CD4-positive, CD25-positive, alpha-beta regulatory T cell (primary cell): ENCODE measurements at regions not wholly inside any gene's neighbourhood (a gene's known extent, or its start where the extent isn't known, plus 50 kb on each side); places are given as distances from the start of the nearest gene placed in this dataset.

ENCODE experiments used
- ATAC-seq, 2 donors: fragments of 150-1000 bp; cut with Tn5 transposase; one replicate each; pipeline ENCODE4 v1.10.0; 2021; ENCODE audit warnings: low read depth in 2 of 2, moderate number of reproducible peaks in 2 of 2, moderate library complexity in 1 of 2
- DNase-seq, 3 donors: peaks; one replicate each; pipeline versions ENCODE4 v3.0.0 to v3.0.0-alpha.2; 2012 to 2022; ENCODE audit warnings: mixed read lengths in 1 of 3
- H3K27ac ChIP-seq: one replicate; pipeline ENCODE4 v1.7.0; 2013; ENCODE audit warnings: mild to moderate bottlenecking, low read length; ENCODE audit not compliant: insufficient read depth, poor library complexity, severe bottlenecking
- H3K27me3 ChIP-seq: one replicate; pipeline ENCODE4 v1.7.0; 2013; ENCODE audit warnings: low read length; ENCODE audit not compliant: control insufficient read depth, insufficient read depth
- H3K36me3 ChIP-seq: one replicate; pipeline ENCODE4 v1.7.0; 2013; ENCODE audit warnings: mild to moderate bottlenecking, low read length, moderate library complexity; ENCODE audit not compliant: control insufficient read depth, insufficient read depth
- H3K4me1 ChIP-seq: 2 replicates; pipeline ENCODE4 v1.7.0; 2013; ENCODE audit warnings: mild to moderate bottlenecking, low read length; ENCODE audit not compliant: insufficient read depth, control insufficient read depth, poor library complexity, severe bottlenecking
- H3K4me3 ChIP-seq: one replicate; pipeline ENCODE4 v1.7.0; 2013; ENCODE audit warnings: low read depth, mild to moderate bottlenecking, low read length, moderate library complexity
- H3K9me3 ChIP-seq, 2 experiments: 1 replicate in 1 of 2; 2 replicates in 1 of 2; pipeline ENCODE4 v1.7.0; 2013; ENCODE audit warnings: low read length in 2 of 2, mild to moderate bottlenecking in 1 of 2, moderate library complexity in 1 of 2; ENCODE audit not compliant: control insufficient read depth in 2 of 2
- H3K27ac Mint-ChIP-seq, 3 donors: one replicate each; pipeline ENCODE4 v1.8.0; 2020 to 2022; ENCODE audit warnings: mild to moderate bottlenecking in 3 of 3, mixed read lengths in 3 of 3, moderate library complexity in 2 of 3
- H3K27me3 Mint-ChIP-seq: one replicate; pipeline ENCODE4 v1.8.0; 2022; ENCODE audit warnings: mild to moderate bottlenecking, mixed read lengths
- H3K36me3 Mint-ChIP-seq: one replicate; pipeline ENCODE4 v1.8.0; 2020; ENCODE audit warnings: mixed read lengths
- H3K4me1 Mint-ChIP-seq, 4 donors: one replicate each; pipeline ENCODE4 v1.8.0; 2020 to 2022; ENCODE audit warnings: mixed read lengths in 4 of 4, mild to moderate bottlenecking in 1 of 4
- H3K4me3 Mint-ChIP-seq, 4 donors: one replicate each; pipeline ENCODE4 v1.8.0; 2020 to 2022; ENCODE audit warnings: mild to moderate bottlenecking in 4 of 4, mixed read lengths in 4 of 4, moderate library complexity in 3 of 4
- H3K9me3 Mint-ChIP-seq, 7 donors: one replicate each; pipeline ENCODE4 v1.8.0; 2020 to 2022; ENCODE audit warnings: mixed read lengths in 7 of 7, mild to moderate bottlenecking in 3 of 7, moderate library complexity in 2 of 7

DNA sequence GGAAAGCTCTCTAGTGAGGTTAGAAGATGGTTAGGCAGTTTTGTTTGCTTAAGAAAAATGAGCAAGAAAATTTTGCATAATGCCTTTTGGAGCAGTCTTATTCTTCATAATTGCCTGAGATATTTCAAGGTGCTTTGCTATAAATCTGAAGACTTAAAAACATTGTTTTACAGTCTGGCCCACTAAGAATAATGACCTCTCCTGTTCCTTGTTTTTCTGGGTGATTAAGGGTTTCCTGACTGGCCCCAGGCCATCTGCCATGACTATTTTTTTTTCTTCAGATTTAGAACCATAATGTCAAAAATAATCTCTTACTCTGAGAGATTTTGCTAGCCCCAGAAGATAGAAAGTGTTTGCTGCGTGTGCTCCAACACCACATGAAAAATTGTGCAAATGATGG, 72.3 kb upstream of the CENPW start:
- Mint-ChIP-seq H3K27me3 (no peaks in the 10 kb centered on the region), H3K9me3 (peaks cover 0 to 6% (median 0%) of the 10 kb centered on the region in 7 donors), H3K4me1 (peaks cover 0 to 5% (median 0%) of the 10 kb centered on the region in 4 donors), H3K4me3 (no peak overlapping the region), H3K27ac (no peak overlapping the region), H3K36me3 (no peaks in the 10 kb centered on the region)
- Histone ChIP-seq H3K27ac (no peak overlapping the region), H3K36me3 (no peaks in the 10 kb centered on the region), H3K9me3 (no peaks in the 10 kb centered on the region), H3K4me1 (no peaks in the 10 kb centered on the region), H3K27me3 (no peaks in the 10 kb centered on the region), H3K4me3 (no peak overlapping the region)
- no peak for DNase-seq
- ATAC-seq, result no peak

DNA sequence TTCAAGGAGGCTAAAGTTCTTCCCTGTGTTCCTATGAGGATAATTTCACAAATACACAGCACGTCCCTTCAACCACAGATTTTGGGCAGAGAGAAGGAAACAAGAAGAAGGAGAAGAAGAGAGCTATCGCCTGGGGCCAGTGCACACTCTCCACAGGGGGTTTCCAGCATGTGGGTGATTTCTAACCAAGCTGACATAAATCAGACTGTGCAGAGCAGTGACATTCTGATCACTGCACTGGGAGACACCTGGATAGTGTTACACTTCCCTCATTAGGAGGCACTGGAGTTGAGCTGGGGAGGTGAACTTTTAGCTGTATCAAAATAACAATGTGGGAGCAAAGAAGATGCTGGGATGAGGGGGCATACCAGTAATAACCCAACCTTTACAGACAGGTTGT, 71.8 kb upstream of the CENPW start:
- Histone ChIP-seq H3K9me3 (no peaks in the 10 kb centered on the region), H3K4me3 (no peak overlapping the region), H3K4me1 (no peaks in the 10 kb centered on the region), H3K27ac (no peak overlapping the region), H3K36me3 (no peaks in the 10 kb centered on the region), H3K27me3 (no peaks in the 10 kb centered on the region)
- Mint-ChIP-seq H3K4me3 (no peak overlapping the region), H3K27me3 (no peaks in the 10 kb centered on the region), H3K36me3 (no peaks in the 10 kb centered on the region), H3K4me1 (peaks cover 0 to 3% (median 0%) of the 10 kb centered on the region in 4 donors), H3K27ac (no peak overlapping the region), H3K9me3 (peaks cover 0 to 6% (median 0%) of the 10 kb centered on the region in 7 donors)
- no peak for ATAC-seq
- DNase-seq, result no peak

DNA sequence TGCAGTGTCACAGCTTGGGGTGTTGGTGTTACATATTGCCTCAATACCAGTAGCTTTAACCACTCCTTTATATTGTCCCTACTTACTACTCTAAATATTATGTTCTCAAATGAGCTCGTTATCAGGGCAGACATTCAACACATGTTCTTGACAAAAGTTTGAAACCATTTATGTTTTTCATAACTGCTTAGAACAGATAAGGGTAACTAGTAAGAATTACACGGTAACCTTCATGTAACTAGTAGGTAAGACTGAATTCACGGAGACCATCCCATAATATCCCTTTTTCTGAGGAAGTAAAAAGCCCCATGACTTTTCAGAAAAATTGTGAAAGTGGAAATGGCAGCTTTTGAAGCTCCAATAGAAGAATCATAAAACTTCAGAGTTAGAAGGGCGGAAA, 59.6 kb upstream of the CENPW start:
- DNase-seq, result no peak
- no peaks in the 10 kb centered on the region for H3K9me3 ChIP-seq

DNA sequence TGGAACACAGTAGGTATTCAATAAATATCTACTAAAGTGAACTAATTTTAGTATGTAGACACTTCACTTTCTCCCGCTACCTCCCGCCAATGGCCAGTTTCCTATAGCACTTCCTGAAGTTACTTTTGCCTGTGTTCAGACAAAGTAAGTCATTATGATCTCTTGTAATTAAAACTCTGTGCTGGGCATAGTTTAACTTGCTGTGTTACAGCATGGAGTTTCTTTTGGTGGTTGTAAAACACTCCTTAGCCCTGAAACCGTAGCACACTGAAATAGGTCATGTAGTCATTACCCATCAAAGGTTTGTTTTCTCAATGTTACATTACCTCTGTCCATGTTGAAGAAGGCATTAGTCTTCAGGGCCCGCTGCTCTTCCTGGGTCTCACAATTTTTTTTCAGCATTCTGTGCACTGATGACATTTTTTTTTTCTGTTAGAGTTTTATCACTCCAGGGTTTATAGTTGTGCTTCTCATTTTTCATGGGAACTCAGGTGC, 54.0 kb upstream of the CENPW start:
- no peak overlapping the region for H3K4me3 Mint-ChIP-seq
- no peaks in the 10 kb centered on the region for H3K4me1 Mint-ChIP-seq
- ATAC-seq (no peak), DNase-seq (no peak)
- peaks cover 0 to 4% (median 2%) of the 10 kb centered on the region in 7 donors for H3K9me3 Mint-ChIP-seq
- no peaks in the 10 kb centered on the region for H3K4me1 ChIP-seq
- no peaks in the 10 kb centered on the region for H3K27me3 ChIP-seq
- no peak overlapping the region for H3K27ac ChIP-seq
- H3K36me3 ChIP-seq, result no peaks in the 10 kb centered on the region
- no peaks in the 10 kb centered on the region for H3K36me3 Mint-ChIP-seq
- H3K27me3 Mint-ChIP-seq, result no peaks in the 10 kb centered on the region
- no peak overlapping the region for H3K27ac Mint-ChIP-seq
- H3K4me3 ChIP-seq, result no peak overlapping the region
- H3K9me3 ChIP-seq, result no peaks in the 10 kb centered on the region

More for the DNA sequence above, 59.6 kb upstream of the CENPW start:
- H3K27ac Mint-ChIP-seq, result no peak overlapping the region
- no peak for ATAC-seq
- no peak overlapping the region for H3K27ac ChIP-seq
- H3K27me3 ChIP-seq, result no peaks in the 10 kb centered on the region
- H3K27me3 Mint-ChIP-seq, result no peaks in the 10 kb centered on the region
- no peaks in the 10 kb centered on the region for H3K36me3 ChIP-seq
- H3K4me1 ChIP-seq, result no peaks in the 10 kb centered on the region
- H3K9me3 Mint-ChIP-seq, result peaks cover 0 to 4% (median 0%) of the 10 kb centered on the region in 7 donors
- no peak overlapping the region for H3K4me3 ChIP-seq
- no peaks in the 10 kb centered on the region for H3K4me1 Mint-ChIP-seq
- no peak overlapping the region for H3K4me3 Mint-ChIP-seq
- H3K36me3 Mint-ChIP-seq, result no peaks in the 10 kb centered on the region
